Gastroesophageal sphincter (tissue), 3 donors: ENCODE measurements at regions not wholly inside any gene's neighbourhood (a gene's known extent, or its start where the extent isn't known, plus 50 kb on each side); places are given as distances from the start of the nearest gene placed in this dataset.

ENCODE experiments used
- EP300 ChIP-seq: sonication (generic); formaldehyde crosslinking; IDR thresholded peaks from one replicate; pipeline ENCODE4 v1.6.1; 2017; ENCODE audit warnings: antibody characterized with exemption, mild to moderate bottlenecking
- POLR2A ChIP-seq, 2 donors: fragments of 450-650 bp; IDR thresholded peaks; one replicate each; pipeline ENCODE4 v1.6.1; 2017; ENCODE audit warnings: antibody characterized with exemption in 2 of 2, mild to moderate bottlenecking in 2 of 2, moderate library complexity in 1 of 2
- POLR2AphosphoS5 ChIP-seq: sonication (generic); formaldehyde crosslinking; IDR thresholded peaks from one replicate; pipeline ENCODE4 v1.6.1; 2017; ENCODE audit warnings: antibody characterized with exemption
- TF ChIP-seq, protein P1 (sequence below), 4 experiments: fragments of 200-600 bp in 2 of 4; fragments of 450-650 bp in 2 of 4; sonication (generic) in 1 of 4; IDR thresholded peaks; one replicate each; pipeline ENCODE4 v1.5.1; 2017 to 2019; ENCODE audit warnings: antibody characterized with exemption in 4 of 4, mild to moderate bottlenecking in 2 of 4, moderate library complexity in 2 of 4

DNA sequence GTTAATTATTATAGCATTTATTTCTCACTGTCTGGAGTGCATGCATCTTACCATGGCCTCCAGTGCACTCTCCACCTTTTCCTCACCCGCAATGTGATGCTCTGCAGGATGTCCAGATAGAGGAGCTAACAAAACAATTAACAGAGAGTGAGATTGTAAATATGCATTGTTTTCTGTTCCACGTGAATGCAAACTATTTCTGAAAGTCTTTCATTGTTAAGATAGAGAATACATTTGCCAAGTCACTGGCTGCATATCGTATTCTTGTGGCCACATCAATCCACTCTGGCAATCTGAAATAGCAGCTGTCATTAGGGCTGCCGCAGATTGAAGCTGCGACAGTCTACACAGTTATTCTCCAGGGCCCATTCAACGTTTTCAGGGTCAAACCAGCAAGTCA is 143.8 kb downstream of the DUSP10 start:
- TF ChIP-seq, protein P1, sequence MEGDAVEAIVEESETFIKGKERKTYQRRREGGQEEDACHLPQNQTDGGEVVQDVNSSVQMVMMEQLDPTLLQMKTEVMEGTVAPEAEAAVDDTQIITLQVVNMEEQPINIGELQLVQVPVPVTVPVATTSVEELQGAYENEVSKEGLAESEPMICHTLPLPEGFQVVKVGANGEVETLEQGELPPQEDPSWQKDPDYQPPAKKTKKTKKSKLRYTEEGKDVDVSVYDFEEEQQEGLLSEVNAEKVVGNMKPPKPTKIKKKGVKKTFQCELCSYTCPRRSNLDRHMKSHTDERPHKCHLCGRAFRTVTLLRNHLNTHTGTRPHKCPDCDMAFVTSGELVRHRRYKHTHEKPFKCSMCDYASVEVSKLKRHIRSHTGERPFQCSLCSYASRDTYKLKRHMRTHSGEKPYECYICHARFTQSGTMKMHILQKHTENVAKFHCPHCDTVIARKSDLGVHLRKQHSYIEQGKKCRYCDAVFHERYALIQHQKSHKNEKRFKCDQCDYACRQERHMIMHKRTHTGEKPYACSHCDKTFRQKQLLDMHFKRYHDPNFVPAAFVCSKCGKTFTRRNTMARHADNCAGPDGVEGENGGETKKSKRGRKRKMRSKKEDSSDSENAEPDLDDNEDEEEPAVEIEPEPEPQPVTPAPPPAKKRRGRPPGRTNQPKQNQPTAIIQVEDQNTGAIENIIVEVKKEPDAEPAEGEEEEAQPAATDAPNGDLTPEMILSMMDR (IDR thresholded peaks at IDR 0.05), result no peak
- no peak for TF ChIP-seq POLR2A (IDR thresholded peaks at IDR 0.05)
- no peak for TF ChIP-seq EP300
- no peak for TF ChIP-seq POLR2AphosphoS5
